ENCODE measurements at regions not wholly inside any gene's neighbourhood (a gene's known extent, or its start where the extent isn't known, plus 50 kb on each side); places are given as distances from the start of the nearest gene placed in this dataset.

DNA sequence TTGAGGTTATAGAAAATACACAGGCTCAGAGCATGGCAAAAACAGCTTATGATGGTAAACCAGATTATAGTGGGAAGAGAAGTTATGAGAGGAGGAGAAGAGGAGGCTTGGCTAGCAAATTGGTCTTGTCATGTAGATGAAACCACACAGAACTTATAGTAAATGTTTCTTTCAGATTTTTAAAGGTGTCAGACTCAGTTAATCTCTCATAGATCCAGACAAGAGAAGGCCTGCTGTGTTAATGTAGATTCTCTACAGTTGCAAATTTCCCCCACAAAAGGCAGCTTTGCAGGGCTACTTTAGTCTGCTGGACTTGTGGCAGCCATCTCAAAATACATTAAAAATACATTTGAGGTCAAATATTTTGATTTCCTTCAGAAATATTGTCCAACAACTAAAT lies 1731.7 kb downstream of the ARAP2 start:
- TF ChIP-seq POLR2AphosphoS5 (IDR thresholded peaks at IDR 0.05) (no peak), POLR2A (IDR thresholded peaks at IDR 0.05) (no peak)
- TF ChIP-seq, protein P1, sequence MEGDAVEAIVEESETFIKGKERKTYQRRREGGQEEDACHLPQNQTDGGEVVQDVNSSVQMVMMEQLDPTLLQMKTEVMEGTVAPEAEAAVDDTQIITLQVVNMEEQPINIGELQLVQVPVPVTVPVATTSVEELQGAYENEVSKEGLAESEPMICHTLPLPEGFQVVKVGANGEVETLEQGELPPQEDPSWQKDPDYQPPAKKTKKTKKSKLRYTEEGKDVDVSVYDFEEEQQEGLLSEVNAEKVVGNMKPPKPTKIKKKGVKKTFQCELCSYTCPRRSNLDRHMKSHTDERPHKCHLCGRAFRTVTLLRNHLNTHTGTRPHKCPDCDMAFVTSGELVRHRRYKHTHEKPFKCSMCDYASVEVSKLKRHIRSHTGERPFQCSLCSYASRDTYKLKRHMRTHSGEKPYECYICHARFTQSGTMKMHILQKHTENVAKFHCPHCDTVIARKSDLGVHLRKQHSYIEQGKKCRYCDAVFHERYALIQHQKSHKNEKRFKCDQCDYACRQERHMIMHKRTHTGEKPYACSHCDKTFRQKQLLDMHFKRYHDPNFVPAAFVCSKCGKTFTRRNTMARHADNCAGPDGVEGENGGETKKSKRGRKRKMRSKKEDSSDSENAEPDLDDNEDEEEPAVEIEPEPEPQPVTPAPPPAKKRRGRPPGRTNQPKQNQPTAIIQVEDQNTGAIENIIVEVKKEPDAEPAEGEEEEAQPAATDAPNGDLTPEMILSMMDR (IDR thresholded peaks at IDR 0.05): no peak
- Histone ChIP-seq H3K27me3 (no peaks in the 10 kb centered on the region), H3K4me3 (no peak overlapping the region), H3K36me3 (no peaks in the 10 kb centered on the region), H3K4me1 (no peaks in the 10 kb centered on the region), H3K27ac (no peak overlapping the region), H3K9me3 (peaks cover 0 to 10% of the 10 kb centered on the region in 2 donors)
- intact Hi-C loops (cut with DNase I; ENCODE audit: low total_unique reads): no loop called here
- no peak for DNase-seq (ENCODE audit: low spot score in 2 of 2)

DNA sequence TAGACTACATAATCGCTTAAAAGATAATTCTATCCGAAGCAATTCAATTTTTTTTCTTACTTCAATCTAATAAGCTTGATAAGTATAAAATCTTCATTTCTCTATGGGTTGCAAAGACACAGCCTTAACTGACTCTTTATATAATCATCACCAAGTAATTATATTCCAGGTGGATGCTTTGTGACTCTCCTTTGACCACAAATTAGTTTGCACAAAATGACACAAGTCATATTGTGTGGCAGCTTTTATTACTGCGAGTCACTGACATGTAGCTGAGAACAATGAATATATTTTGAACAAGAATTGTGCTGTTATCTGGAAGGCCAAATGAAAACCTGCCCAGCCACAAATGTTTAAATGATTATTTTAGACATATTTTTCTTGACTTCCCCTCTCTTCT lies 1727.8 kb downstream of the ARAP2 start:
- Histone ChIP-seq H3K36me3 (no peaks in the 10 kb centered on the region), H3K9me3 (peaks cover 0 to 10% of the 10 kb centered on the region in 2 donors), H3K27ac (no peak overlapping the region), H3K27me3 (no peaks in the 10 kb centered on the region), H3K4me1 (no peaks in the 10 kb centered on the region), H3K4me3 (no peak overlapping the region)
- TF ChIP-seq POLR2A (IDR thresholded peaks at IDR 0.05) (no peak), POLR2AphosphoS5 (IDR thresholded peaks at IDR 0.05) (no peak)
- TF ChIP-seq, protein P1 (IDR thresholded peaks at IDR 0.05): no peak
- intact Hi-C loops (cut with DNase I; ENCODE audit: low total_unique reads): no loop called here
- no peak for DNase-seq (ENCODE audit: low spot score in 2 of 2)

DNA sequence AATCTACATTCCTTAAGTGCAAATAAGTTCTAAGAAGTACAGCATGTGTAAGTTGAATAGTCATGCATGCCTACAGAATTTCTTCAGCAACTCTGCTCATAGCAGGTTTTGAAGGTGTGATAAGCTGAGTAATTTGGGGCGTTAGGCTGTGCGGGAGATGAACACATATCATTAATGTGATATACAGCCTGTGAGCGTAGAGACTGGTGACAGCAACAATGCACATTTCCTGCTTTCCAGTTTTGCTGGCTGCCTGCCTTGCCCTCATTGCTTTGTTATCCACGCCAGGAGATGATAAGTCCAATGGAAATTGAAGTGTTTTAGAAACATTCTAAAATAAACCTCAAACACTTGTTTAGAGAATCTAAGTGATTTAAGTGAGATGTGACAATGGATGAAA lies 1709.4 kb downstream of the ARAP2 start:
- Histone ChIP-seq H3K4me3 (no peak overlapping the region), H3K9me3 (no peaks in the 10 kb centered on the region), H3K36me3 (no peaks in the 10 kb centered on the region), H3K27me3 (no peaks in the 10 kb centered on the region), H3K27ac (no peak overlapping the region), H3K4me1 (no peaks in the 10 kb centered on the region)
- intact Hi-C loops (cut with DNase I; ENCODE audit: low total_unique reads): no loop called here
- no peak for DNase-seq (ENCODE audit: low spot score in 2 of 2)
- TF ChIP-seq, protein P1 (IDR thresholded peaks at IDR 0.05): no peak
- TF ChIP-seq POLR2AphosphoS5 (IDR thresholded peaks at IDR 0.05) (no peak), POLR2A (IDR thresholded peaks at IDR 0.05) (no peak)

DNA sequence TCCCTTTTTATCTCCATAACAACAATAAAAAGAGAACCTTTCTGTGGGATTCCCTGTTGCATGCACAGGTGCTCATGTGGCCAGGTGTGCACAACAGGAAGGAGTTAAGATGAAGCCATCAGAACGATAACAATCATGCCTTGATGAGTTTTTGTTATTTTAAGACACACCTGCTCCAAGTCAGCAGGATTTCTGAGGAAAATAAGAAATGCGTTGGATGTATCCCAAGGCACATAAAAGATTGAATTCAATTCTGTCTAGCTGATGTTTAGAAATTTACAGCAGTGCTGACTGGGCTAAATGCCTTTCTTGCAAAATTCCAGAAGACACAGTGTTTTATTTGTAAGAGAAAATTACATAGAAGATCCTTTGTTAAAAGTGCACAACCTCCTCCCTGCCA lies 1678.2 kb downstream of the ARAP2 start:
- Histone ChIP-seq H3K27ac (no peak overlapping the region), H3K9me3 (no peaks in the 10 kb centered on the region), H3K4me3 (no peak overlapping the region), H3K4me1 (no peaks in the 10 kb centered on the region), H3K36me3 (no peaks in the 10 kb centered on the region), H3K27me3 (no peaks in the 10 kb centered on the region)
- no peak for DNase-seq (ENCODE audit: low spot score in 2 of 2)
- TF ChIP-seq POLR2A (IDR thresholded peaks at IDR 0.05) (no peak), POLR2AphosphoS5 (IDR thresholded peaks at IDR 0.05) (no peak)
- TF ChIP-seq, protein P1 (IDR thresholded peaks at IDR 0.05): no peak
- intact Hi-C loops (cut with DNase I; ENCODE audit: low total_unique reads): no loop called here

DNA sequence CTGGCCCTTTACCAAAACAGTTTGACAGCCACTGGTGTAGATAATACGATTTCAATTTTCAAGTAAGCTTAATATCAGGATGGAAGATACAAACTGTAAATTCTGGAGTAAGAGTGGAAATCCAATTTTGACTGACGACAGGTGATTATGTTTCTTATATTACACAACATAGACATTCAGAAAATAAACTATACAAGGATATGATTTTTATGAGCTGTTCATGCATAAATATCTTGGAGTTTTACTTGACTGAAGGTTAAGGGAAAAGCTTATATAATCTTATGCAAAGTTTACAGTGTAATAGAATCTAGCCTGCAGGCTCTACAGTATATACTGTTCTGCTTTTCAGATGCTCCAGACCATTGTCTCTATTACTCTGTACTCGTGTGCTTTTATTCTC lies 1672.3 kb downstream of the ARAP2 start:
- no peak overlapping the region for H3K4me3 ChIP-seq
- DNase-seq (ENCODE audit: low spot score in 2 of 2): no peak
- no peaks in the 10 kb centered on the region for H3K27me3 ChIP-seq
- no peaks in the 10 kb centered on the region for H3K36me3 ChIP-seq
- H3K9me3 ChIP-seq: no peaks in the 10 kb centered on the region
- no peaks in the 10 kb centered on the region for H3K4me1 ChIP-seq
- TF ChIP-seq, protein P1 (IDR thresholded peaks at IDR 0.05): no peak
- TF ChIP-seq POLR2AphosphoS5 (IDR thresholded peaks at IDR 0.05) (no peak), POLR2A (IDR thresholded peaks at IDR 0.05) (no peak)
- no peak overlapping the region for H3K27ac ChIP-seq
- intact Hi-C loops (cut with DNase I; ENCODE audit: low total_unique reads): no loop called here
